HG03439 (cell line): ENCODE measurements at regions not wholly inside any gene's neighbourhood (a gene's known extent, or its start where the extent isn't known, plus 50 kb on each side); places are given as distances from the start of the nearest gene placed in this dataset.

ENCODE experiments used
- ATAC-seq: cut with Tn5 transposase; IDR thresholded peaks from one replicate; pipeline ENCODE4 v1.9.1; 2021; ENCODE audit warnings: mild to moderate bottlenecking, moderate library complexity; ENCODE audit not compliant: unreplicated experiment

DNA sequence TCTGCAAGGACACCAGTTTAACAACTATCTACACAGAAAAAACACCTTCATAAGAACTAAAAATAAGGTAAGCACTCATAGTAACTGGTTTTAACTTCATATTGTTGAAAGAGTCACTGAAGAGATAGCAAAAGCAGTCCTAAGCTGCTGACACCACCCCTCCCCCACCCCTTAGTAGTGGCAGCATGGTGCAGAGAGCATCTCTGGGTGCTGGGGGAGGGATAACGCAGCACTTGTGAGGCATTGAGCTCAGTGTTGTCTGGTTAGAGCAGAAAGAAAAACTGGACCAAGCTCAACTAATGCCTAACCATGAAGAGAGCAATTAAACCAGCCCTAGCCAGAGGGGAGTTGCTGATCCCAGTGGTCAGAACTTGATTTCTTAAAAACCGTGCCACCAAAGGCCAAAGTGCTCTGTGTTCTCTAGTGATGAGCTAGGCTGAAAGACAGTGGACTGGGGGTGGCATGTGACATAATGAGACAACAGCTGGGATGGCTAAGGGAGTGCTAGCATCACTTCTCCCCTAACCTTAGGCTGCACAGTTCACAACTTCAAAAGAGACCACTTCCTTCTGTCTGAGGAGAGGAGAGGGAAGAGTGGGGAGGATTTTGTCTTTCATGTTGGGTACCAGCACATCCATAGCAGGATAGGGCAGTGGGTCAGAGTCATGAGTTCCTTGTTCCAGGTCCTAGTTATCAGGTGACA, 669.3 kb downstream of the PDHA2 start:
- no peak for ATAC-seq

DNA sequence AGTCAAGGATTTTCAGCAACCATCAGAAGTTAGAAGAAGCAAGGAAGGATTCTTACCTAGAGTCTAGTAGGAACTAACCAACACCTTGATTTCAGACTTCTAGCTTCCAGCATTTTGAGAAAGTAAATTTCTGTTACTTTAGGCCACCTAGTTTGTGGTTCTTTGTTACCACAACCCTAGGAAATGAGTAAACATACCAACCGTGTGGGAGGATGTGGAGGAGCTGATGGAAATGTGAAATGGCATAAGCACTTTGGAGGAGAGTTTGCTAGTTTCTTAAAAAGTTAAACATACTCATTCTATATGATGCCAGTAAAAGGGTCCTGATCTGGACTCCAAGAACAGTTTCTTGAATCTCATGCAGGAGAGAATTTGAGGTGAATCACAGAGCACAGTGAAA, 679.4 kb downstream of the PDHA2 start:
- ATAC-seq, result no peak

DNA sequence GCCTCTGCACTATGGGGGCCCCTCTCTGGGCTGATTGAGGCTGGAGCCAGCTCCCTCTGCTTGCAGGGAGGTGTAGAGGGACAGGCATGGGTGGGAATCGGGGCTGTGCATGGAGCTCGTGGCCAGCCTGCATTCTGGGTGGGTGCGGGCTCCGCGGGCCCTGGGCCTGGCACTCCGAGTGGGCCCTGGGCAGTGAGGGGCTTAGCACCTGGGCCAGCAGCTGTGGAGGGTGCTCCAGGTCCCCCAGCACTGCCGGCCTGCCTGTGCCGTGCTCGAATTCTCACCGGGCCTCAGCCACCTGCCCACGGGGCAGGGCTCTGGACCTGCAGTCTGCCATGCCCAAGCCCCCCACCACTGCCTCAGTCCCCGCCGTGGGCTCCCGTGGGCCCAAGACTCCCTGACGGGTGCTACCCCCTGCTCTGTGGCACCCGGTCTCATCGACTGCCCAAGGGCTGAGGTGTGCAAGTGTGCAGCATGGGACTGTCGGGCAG, 681.2 kb downstream of the PDHA2 start:
- ATAC-seq, result no peak

DNA sequence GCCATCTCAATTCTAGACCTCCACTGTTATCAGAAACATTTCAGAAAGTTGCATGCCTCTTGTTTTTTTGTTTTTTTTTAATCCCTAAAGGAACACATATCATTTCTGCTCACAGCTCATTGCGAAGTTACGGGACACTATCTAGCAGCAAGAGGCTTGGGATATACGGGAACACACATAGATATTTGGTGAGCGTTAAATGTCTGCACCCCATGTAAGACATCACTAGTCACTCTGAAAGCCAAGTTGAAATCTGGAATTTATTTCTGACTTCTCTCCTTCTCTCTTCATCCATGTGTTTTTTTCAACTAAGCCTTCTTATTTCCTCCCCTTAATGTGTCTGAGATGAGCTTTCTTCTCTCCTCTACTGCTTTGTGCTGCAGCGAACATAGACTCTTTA, 683.7 kb downstream of the PDHA2 start:
- no peak for ATAC-seq

DNA sequence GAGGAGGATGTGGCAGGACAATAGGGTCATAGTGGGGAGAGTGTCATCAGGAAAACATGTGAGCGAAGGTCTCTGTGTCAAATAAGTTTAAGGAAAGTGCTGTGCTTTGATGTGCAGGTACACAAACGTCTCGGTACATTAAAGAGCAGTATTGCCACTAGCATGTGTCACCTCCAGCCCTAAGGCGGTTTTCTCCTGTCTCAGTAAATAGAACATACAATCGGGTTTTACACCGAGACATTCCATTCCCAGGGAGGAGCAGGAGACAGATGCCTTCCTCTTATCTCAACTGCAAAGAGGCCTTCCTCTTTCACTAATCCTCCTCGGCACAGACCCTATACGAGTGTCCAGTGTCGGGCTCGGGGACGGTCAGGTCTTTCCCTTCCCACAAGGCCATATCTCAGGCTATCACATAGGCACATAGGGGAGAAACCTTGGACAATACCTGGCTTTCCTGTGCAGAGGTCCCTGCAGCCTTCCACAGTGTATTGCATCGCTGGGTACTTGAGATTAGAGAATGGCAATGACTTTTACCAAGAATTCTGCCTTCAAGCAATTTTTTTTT, 684.5 kb downstream of the PDHA2 start:
- ATAC-seq, result no peak

DNA sequence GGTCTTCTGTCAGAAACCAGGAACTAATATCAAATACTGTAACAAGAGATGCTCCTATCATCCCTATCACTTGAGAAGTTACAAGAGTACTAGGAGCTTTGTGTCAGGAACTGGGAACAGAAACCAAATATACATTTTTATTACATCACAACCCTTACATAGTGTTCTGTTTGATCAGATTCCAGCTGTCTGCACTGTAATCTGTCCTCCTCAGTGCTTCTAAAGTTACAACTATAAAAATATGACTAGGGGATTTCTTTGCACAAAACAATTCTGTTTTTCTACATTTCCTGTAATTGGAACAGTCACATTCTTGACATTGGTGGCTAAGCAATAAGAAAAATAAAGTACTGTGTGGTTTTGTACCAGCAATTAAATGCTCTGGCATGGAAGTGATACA, 686.0 kb downstream of the PDHA2 start:
- no peak for ATAC-seq

DNA sequence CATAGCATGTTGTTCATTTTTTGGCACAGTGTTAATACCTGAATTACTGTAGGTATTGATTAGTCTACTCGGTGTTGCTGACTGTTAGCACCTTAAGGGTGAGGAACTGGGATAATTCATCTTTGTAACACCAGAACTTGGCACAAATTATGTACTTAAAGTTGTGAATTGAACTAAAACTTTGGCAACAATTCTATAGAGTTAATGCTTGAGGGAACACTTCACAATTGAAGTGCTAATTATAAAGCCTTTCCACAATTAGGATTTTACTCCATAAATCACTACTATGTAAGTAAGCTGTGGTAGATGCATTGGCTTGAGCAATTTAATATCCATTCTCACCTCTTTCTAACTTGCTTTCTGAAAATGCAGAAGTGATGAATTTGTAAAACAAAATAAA, 686.7 kb downstream of the PDHA2 start:
- ATAC-seq, result no peak

DNA sequence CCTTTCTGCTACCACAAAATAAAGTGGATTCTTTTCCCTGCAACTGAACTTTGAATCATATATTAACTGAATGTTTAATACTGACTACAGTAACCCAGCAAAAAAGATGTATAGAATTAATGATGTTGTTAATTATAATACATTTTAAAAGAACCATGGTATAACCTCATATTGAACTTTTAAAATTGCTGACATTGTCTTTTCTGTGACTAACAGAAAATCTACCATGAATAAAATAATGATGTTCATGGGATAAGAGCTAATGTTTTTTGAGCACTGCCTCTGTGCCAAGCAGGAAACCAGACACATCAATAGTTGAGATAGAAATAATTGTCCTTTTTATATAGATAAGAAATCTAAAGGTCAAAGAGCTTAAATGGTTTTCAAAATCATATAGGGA, 691.9 kb downstream of the PDHA2 start:
- no peak for ATAC-seq

DNA sequence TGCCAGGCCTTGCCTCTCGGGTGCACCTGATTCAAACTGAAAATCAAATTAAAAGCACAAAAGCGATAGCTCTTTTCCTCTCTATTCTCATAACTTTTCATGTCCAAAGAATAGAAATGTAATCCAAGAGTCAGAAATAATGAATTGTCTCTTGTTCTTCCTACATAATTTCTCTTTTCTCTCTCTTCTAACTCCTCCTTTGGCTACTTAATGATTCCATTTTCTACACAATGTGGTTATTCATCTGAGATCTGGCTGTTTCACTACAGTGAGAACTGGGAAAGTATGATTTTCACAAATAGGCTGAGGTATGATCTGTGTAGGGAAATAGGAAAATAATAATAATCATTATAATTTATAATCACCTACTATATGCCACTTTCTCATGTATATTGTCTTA, 703.5 kb downstream of the PDHA2 start:
- no peak for ATAC-seq

DNA sequence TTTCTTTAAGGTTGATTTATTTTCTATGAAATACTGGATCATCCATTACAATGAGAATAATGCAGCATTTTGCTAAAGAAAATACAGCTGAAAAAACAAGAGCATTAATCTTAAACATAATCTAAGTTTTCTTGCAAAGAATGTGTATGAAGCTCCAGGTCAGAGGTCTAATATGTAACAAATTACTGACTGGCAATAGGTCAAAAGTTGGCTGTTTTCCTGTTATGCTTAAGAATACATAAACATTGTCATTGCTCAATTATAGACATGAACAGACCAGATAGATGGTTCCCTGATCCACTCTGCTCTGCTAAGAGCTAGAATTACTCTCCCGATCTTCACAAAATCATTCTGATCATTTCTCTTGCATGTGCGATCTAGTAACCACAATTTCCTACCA, 718.6 kb downstream of the PDHA2 start:
- ATAC-seq, result no peak

DNA sequence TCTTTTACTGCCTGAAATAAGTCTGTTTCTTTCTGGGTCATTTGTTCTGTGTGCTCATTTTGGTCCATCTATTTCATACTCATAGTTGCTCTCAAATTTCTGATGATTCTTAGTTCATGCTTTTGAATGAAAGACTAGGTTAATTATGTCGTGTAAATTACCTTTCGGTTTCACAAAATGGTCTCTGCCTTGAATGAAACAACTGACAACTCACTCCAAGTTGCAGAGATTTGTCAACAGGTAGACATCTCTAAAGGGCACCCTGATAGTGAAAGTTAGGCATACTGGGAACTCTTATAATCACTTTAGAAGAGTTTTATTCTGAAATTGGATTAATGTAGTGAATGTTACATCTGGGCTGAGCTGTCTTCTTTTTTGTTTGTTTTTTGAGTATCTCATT, 726.9 kb downstream of the PDHA2 start:
- ATAC-seq, result no peak

DNA sequence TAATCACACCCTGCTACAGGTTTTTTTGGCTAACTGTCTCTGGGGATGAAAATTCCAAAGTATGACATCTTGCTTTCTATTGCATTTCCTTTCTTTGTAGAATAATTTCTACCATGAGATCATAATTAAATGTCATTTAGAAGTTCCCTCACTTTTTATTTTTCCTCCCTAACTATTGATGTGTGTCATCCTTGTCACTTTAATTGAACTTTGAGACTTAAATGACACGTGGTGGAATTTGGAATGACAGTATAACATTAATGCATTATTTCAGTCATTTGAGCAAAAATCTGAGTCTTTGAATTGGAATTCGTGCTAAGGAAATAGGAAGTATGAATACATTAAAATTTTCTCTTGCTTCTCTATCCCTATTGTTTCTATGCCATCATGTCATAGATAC, 745.4 kb downstream of the PDHA2 start:
- no peak for ATAC-seq

DNA sequence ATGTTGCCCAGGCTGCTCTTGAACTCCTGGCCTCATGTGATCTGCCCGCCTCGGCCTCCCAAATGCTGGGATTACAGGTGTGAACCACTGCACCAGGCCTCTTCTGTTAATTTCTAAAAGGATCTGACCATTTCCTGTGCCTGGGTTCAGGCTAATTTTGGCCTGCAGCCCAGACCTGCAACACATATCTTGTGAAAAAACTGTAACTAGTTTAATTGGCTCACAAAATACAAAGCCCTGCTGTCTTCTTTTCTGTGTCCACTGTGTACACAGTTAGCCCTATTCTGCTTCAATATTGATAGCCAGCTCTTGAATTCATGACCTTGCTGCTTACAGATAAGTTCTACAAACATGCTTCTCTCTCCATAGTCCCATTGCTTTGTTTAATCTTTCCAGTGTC, 753.5 kb downstream of the PDHA2 start:
- ATAC-seq, result no peak

DNA sequence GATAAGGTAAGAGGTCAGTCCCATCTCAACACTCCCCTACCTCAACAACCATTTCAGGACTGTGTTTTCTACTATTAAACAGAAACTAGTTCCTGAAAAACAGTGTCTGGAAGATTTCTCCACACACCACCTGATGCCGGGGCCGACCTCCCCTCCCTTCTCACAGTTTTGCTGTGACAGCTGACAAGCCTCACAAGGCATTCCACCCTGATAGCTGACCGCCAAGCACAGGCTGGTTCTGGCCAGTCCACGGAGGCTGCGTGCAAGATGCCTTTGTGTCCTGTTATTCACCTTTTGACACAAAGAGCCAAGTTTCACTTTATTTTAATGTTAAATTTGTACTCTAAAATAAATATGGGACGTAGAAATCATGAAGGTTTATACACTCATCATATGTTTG, 758.6 kb downstream of the PDHA2 start:
- ATAC-seq, result no peak

DNA sequence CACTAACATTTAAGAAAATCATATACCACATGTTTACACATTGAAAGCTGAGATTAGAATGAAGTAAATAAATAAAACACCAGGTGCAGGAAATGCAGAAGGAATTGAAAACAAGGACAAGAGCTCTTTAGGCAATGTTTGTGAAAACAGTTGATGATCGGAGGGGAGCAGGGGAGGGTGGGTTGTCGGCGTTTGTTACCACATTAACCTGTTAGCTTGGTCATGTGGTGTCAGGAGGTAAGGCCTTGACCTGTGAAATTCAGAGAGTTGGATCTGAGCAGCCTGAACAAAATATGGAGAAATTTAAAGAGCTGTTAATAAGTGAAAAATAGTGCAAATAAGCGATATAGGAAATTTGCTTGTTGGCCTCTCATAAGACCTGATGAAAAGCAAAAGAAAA, 759.9 kb downstream of the PDHA2 start:
- ATAC-seq, result no peak

DNA sequence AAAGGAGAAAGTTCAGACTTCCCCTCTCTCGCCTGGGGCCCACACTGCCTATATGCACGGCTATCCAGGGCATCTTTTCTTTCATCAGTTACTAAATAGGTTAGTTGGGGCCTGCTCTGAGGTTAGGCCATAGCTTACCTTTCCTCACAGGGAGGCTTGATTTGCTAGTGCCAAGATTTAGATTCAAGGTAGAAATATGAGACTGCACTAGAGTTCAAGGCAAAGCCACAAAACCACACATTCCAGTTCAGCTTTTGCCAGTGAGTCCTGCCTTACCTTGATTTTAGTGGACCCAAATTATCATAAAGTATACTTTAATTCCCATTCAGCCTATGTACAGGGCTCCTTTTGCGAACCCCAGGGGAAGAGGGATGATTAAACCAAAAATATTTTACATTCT, 762.8 kb downstream of the PDHA2 start:
- no peak for ATAC-seq

DNA sequence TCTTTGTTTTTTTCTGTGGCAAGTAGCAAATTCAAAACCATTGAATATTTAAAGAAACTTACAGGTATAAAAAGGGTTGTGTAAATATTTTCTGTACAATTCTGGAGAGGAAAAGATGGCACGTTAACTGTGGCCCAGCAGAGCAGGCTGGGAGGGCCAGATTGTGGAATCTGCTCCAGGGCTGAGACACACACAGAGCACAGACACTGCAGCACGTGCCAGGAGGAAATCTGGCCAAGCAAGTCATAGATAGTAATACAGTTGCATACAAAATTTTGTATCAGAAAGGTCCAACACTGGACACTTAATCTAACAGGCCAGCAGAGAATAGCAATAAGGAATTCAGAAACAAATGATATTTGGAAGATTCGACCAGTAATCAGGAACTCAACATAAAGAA, 763.7 kb downstream of the PDHA2 start:
- no peak for ATAC-seq

DNA sequence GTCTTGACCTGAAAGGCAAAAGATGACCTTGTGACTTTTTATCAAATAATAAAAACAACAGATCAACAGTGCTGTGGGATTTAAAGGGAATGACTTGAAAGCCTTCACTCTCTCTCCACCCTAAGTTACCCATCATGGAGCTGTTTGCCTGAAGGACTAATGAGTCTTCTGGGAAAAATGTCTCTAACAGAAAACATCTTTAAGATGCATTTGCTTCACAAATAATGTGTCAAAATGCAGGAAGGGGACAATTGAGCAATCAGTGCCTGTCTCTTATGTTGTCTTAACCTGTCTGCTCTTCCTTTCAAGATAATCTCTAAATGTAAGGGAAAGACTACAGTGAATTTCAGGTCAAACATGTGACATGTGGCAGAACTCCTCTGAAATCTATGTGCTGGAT, 766.6 kb downstream of the PDHA2 start:
- ATAC-seq, result no peak

DNA sequence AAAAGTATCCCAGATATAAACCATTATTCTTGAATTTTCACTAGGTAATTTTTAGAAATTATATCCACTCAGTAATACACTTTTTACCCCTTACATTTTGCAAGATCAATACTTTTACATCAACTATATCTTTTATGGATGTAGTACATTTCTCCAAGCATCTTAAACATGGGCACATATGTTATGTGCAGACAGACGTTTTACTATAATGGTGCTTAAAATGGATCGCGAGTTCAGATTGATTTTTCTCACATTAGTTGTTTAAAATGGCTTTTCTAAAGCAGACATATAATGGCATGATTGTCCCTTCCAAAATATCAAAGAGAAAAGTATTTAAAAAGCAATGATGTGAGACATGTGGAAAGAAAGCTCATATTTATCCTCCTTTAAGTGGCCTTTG, 786.1 kb downstream of the PDHA2 start:
- ATAC-seq, result no peak

DNA sequence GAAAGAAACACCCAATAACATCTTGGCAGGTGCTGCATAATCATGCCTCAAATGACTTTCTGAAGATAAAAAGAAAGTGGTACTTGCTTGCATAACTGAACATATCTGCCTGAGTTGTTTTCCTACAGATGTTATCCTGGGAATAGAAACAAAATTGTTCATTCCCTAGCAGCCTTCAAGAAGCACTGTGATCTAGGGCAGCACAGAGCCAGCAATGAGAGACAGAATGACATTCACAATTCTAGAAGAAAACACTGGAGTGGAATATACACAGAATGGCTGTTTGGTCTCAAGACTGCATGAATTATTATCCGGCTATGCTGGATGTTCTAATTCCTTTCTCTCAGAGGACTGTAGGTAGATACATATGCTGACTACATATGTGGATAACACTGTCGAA, 790.9 kb downstream of the PDHA2 start:
- ATAC-seq, result no peak

DNA sequence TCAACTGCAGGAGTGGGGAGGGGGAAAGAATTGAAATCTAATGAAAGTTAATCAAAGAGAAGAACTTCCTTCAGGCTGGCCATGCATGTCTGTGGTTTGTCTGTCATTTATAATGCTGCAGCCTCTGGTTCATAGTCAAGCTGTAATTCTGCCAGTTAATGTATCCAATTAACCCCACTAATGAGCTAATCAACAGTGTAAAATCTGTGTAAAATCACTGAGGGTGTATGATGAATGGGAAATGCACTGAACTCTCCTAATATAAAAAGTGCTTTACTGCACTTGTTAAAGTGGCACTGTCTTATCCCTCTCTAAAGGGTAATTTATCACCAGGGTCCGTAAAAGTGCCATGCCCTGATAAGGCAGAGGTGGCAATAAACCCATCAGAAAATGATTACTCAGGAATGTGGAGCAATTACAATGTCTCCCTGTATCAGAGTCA, 798.1 kb downstream of the PDHA2 start:
- ATAC-seq, result no peak

DNA sequence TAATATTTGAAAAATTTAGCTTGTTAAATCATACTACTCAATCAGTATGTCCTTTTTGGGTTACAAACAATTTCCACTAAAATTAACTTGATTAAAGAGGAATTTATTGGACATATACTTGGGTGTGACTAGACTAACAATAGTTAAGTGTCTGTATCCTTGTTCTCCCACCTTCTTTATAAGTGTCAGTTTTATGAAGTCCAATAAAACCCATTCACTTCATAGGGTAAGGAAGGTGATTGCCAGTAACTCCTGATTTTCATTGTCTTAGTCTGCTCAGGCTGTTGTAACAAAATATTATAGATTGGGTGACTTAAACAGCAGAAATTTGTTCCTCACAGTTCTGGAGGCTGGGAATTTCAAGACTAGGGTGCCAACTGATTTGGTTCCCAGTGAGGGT, 800.0 kb downstream of the PDHA2 start:
- ATAC-seq, result no peak

DNA sequence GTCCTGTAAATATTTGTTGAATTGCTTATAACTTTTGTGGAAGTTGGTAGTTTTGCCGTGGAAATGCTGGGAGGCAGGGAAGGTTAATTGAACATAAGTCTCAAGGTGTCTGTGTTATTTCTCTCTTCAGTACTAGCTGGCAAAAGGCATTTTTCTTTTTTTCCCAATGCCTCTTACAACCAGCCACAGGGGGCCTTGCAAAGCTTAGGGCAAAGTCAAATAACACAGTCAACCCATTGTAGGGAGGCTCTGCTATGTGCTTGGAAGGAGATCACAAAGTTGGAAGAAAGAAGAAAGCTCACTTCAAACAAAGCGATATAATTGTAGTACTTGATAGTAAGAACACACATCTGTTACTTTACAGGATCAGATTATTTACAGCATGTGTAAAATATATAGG, 802.6 kb downstream of the PDHA2 start:
- ATAC-seq, result no peak
